ENCODE measurements at regions not wholly inside any gene's neighbourhood (a gene's known extent, or its start where the extent isn't known, plus 50 kb on each side); places are given as distances from the start of the nearest gene placed in this dataset.
A peak's percentile ranks its signal among the peaks of the same experiment; 100 is the strongest.

DNA sequence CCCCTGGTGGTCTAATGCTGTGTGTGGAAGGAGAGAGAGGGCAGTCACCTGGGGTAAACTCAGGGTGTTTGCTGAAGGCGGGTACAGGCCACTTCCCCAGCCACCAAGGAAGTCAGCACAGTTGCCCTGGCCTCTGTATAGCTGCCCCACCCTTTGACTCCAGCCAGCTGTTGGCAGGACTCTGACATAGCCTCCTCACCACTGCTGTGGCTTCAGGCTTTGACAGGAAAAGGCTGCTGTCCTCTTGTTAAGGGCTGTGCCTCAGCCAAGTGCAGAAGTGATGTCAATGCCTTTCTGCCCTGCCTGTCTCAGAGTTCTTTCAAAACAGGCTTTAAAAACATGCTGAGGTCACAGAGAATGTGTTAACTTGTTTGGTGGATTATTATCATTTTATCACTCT is 487.2 kb upstream of the KLF4 start:
- no peak for FAIRE-seq
- TF ChIP-seq POLR2A (IDR thresholded peaks at IDR 0.05; ENCODE audit: low read depth, low read length) = no peak
- DNase-seq (ENCODE audit: insufficient read length, low spot score) = no peak

DNA sequence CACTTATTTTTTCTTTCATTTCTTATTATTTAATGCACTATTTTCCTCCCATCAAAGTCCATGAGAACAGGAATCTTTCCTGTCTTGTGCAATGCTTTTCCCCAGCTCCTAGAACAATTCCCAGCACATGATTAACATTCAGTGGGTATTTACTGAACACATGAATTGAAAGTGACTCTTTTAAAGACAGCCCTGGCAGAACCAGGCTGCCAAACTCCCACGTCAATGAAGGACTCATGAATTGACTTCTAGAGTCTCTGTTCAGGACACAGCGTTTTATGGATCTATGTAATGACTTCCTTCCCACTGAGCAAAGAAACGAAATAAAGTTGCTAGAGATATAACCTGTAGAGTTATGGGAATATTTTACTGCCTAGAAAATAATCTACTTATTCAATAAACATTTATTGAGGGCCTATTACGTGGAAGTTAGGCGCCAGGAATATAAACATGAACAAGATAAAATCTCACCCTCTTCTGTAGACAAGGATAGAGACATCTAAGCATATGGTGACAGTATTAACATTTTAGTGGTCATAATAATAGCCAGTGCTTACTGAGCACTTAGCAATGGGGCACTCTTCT is 485.9 kb upstream of the KLF4 start:
- DNase-seq (ENCODE audit: insufficient read length, low spot score) = no peak
- TF ChIP-seq POLR2A (IDR thresholded peaks at IDR 0.05; ENCODE audit: low read depth, low read length) = no peak
- no peak for FAIRE-seq

DNA sequence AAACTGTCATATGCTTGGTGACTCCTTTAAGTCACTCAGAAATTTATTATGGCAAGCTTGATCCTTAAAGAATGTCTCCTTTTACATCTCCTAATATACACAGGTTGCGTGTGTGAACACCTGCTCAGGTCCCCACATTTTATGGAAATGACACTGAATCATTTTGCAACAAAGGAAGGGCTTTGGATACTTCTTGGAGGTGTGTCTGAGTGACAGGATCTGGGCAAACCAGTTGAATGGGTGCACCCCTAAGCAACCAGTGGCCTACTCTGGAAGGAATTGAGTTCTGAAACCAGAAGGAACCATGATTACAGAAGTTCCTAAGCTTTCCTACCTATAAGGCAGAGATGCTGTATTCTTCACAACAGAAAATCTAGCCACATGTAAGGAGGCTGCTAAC is 483.9 kb upstream of the KLF4 start:
- no peak for FAIRE-seq
- DNase-seq (ENCODE audit: insufficient read length, low spot score) = no peak
- TF ChIP-seq POLR2A (IDR thresholded peaks at IDR 0.05; ENCODE audit: low read depth, low read length) = no peak

DNA sequence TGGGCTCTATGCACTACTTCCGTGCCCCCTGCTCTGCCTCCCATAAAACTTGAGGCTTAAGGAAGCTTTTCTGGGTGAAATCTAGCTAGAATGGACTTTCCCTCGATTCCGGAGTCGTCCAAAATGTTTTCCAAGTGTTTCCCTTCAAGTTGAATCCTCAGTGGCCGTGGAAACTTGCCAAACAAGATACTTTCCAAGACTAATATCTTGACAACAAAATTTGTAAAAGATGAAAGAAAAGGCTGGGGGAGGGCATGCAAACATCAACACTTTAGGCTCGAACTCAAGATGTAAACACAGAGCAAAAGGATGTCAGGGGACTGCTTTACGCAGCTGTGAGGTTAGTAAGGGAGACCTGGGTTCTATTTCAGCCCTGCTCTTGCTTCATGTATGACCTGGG is 482.8 kb upstream of the KLF4 start:
- no peak for TF ChIP-seq POLR2A (IDR thresholded peaks at IDR 0.05; ENCODE audit: low read depth, low read length)
- FAIRE-seq = no peak
- DNase-seq (ENCODE audit: insufficient read length, low spot score) = no peak

DNA sequence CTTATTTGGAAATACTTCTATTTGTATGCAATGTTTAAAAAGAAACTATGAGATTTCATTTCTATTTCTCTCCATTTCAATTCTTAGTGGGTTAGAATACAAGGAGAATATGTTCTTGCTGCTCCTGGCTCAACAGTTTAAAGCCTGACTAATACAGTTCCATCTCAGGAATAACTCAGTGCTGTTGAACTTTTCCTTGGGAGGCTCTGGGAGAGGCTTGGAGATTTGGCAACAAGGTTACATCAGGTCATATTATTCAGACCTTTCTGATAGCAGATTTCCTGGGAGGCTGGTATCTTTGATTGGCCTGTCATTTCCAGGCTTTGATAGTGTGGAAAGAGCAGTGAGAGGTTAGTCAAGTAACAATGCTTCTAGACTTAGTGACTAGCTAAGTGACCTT is 481.7 kb upstream of the KLF4 start:
- FAIRE-seq = no peak
- no peak for DNase-seq (ENCODE audit: insufficient read length, low spot score)
- TF ChIP-seq POLR2A (IDR thresholded peaks at IDR 0.05; ENCODE audit: low read depth, low read length) = no peak

DNA sequence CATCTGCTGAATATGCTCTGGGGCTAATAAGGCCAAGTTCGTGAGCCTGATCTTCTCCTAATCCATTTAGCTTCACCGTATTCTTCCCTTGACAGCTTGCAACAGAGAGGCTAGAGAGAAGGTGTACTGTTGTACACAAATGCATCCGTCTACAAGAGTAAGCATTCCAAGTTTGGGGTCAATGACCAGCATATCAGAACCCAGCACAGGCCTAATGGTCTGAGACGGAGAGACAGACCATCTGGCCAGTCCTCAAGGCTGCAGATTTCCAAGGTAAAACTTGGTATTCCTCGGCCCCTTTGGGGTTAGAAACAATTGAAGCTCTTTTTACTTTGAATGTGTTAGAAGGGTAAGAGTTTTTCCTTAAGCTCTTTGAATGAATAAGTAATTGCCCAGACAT is 481.2 kb upstream of the KLF4 start:
- TF ChIP-seq POLR2A (IDR thresholded peaks at IDR 0.05; ENCODE audit: low read depth, low read length) = no peak
- FAIRE-seq = no peak
- DNase-seq (ENCODE audit: insufficient read length, low spot score) = no peak

DNA sequence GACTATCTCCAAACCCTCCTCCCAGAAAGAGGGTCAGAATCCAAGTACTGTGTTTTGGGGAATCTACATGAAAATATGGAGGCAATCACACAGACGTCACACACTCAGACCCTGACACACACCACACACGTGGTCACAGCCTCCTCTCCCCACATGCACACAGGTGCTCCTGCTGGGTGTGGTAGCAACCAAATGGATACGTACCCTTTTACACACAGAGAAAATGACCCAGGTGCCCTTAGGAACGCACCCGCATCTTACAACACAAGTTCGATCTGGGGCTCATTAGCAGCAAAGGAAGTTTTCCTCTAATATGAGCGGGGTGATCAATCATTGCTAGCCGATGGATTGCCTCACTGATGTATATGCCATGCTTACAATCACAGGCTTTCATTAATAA is 480.2 kb upstream of the KLF4 start:
- no peak for FAIRE-seq
- no peak for TF ChIP-seq POLR2A (IDR thresholded peaks at IDR 0.05; ENCODE audit: low read depth, low read length)
- no peak for DNase-seq (ENCODE audit: insufficient read length, low spot score)

DNA sequence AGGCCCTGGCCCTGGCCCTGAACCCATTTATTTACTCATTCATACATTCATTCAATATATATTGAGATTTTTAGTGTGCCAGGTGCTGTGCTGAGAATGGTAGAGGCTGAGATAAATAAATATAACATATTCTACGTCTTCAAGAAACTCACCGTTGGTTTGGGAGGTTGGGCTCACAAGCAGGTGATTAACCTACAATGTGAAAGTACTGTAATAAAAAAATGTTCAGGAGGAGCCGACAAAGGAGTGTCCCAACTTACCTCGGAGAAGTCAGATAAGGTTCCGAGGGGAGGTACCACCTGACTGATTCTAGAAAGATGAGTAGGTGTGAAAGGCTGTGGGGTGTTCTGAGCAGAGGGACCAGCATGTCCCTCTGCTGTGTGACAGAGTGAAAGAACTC is 479.6 kb upstream of the KLF4 start:
- DNase-seq (ENCODE audit: insufficient read length, low spot score) = no peak
- no peak for FAIRE-seq
- TF ChIP-seq POLR2A (IDR thresholded peaks at IDR 0.05; ENCODE audit: low read depth, low read length) = no peak

DNA sequence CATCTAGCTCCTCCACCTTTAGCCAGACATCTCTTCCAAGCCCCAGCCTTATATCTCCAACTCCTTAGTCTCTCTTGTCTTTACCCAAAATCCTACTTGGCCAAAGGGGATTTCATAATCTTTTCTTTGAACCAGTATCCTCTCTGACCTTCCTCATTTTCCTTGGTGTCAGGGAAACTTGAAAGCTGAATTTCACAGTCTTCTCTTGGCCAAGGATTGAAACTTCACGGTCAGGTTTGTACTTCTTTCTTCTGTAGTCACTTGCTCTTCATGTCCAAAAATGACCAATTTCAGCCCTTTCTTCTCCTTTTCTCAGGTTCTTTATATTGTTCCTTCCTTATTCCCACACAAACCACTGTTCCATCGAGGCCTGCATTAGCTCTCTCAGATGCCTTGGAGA is 473.7 kb upstream of the KLF4 start:
- FAIRE-seq = no peak
- no peak for DNase-seq (ENCODE audit: insufficient read length, low spot score)
- no peak for TF ChIP-seq POLR2A (IDR thresholded peaks at IDR 0.05; ENCODE audit: low read depth, low read length)

DNA sequence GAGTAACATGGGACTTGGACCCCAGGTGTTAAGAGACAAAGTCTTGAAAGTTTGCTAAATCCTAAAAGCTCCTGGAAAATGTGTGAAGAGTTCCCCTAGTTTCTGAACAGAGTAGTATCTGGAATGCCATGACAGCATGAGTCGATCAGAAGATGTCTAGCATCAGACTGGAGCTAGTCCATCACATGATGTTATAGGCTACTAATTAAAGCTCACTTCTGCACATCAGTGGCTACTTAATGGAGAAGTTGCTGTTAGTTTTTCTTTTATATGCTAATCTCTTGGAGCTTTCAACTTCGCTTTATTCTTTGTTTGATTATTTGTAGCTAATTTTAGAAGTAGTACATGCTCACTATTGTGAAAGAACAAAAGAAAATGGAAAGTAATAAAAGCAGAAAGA is 471.3 kb upstream of the KLF4 start:
- DNase-seq (ENCODE audit: insufficient read length, low spot score) = no peak
- no peak for TF ChIP-seq POLR2A (IDR thresholded peaks at IDR 0.05; ENCODE audit: low read depth, low read length)
- peak; percentile 6 for FAIRE-seq

DNA sequence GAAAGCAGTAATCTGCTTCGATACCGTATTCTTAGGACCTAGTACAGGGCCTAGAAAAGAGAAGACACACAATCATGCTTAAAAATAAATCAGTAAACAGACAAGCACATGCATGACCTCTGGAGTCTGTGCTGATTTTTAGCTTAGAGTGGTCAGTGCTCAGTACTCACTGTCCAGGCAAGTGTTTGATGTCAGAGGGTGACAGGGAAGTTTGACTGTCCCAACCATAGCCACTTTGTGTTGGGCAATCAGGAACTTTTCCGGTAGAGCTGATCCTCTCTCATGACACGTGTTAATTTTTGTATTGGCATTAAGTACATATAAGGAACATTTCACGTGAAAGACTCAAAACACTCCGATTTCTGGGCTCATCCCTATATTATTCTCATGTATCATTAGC is 464.7 kb upstream of the KLF4 start:
- FAIRE-seq = peak; percentile 33

DNA sequence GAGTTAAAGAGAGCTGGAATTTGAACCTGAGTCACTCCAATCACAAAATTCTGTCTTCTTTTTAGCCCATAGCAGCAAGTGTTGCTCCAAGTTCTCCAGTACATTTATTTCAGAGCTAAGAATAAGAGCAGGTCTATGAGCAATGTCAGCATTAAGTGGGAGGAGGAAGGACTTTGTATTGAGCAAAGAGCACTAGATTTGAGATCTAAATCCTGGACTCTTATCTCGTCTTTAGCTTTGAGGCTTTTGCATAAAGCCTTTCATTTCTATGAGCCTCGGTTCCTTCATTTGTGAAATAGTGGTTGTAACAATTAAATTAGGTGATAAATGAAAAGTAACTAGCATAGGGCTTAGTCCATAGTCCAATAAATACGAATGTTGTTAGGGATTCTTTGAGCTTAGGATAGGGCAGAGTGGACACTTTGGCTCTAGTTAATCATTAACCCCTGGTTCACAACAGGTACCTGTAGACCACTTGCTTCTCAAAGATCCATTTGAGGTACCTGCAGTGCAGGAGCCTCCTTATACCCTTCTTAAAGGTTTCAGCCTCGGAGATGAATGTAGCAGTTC is 464.1 kb upstream of the KLF4 start:
- no peak for DNase-seq (ENCODE audit: insufficient read length, low spot score)
- TF ChIP-seq POLR2A (IDR thresholded peaks at IDR 0.05; ENCODE audit: low read depth, low read length) = no peak
- FAIRE-seq = no peak

More for the DNA sequence above, 464.7 kb upstream of the KLF4 start:
- no peak for DNase-seq (ENCODE audit: insufficient read length, low spot score)
- TF ChIP-seq POLR2A (IDR thresholded peaks at IDR 0.05; ENCODE audit: low read depth, low read length) = no peak

DNA sequence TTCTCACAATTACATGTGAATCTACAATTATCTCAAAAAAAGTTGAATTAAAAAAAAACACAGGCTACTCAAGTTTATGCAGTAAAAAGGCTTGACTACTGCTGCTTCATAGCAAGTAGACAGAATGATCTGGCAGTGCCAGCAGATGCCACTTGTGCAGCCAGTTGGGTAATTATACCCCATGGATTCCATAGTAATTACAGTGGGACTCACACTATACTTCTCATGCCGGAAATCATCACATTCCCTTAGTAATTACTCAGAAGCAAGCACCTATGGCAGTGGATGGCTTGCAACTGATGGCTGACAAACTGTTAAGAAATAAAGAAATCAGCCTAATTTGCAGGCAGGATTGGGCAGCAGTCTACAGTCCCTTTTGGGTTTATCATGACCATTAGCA is 463.2 kb upstream of the KLF4 start:
- FAIRE-seq = no peak
- TF ChIP-seq POLR2A (IDR thresholded peaks at IDR 0.05; ENCODE audit: low read depth, low read length) = no peak
- DNase-seq (ENCODE audit: insufficient read length, low spot score) = no peak

DNA sequence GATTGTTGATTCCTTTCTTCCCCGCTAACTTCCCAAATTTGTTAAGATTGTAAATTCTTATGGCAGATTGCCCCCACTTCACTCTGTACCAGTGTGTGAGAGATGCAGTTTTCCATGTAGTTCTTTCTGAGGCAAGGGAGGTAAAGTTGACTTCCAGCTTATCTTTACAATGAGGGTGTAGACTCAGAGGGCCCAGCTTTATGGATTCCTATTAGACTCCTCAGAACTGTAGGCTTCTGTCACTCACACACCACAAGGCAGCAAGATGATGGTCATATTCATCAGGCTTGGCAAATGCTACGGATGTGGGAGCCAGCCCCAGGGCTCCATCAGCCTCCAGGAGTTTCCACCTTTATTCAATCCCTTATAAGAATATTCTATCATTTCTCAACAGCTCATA is 461.9 kb upstream of the KLF4 start:
- TF ChIP-seq POLR2A (IDR thresholded peaks at IDR 0.05; ENCODE audit: low read depth, low read length) = no peak
- FAIRE-seq = no peak
- no peak for DNase-seq (ENCODE audit: insufficient read length, low spot score)

DNA sequence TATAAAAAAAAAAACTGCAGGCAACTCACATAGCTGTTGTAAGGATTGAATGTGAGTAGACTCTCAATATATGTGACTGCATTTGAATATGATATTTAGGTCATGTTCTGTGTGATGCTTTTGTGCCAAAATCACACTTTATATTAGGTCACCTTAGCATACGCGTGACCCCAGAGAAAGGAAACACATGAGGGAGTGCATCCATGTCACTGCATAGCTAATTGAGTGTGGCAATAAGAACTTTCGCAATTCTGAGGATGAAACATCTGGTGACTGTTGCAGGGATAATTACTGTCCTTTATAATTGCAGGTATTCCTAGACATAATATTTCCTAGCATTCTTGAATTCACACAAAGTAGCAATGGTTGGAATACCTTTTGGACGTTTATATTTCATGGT is 459.5 kb upstream of the KLF4 start:
- TF ChIP-seq POLR2A (IDR thresholded peaks at IDR 0.05; ENCODE audit: low read depth, low read length) = no peak
- no peak for DNase-seq (ENCODE audit: insufficient read length, low spot score)
- no peak for FAIRE-seq

DNA sequence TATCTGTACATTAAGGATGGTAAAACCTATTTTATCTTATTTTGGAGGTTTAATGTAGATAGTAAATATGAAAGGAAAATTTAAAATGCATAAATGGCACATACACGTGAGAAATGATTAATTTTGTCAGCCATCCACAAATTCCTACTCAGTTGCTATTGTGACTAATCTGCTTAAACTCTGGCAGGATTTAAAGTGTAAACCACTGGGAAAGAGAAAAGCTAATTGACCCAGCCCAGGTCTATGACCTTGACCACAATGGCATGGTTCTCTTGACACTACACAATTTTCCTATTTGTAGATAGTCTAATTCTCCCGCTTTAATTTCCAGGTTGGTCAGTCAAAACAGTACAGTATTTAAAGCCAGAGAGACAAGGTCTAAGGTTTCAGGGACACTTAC is 459.0 kb upstream of the KLF4 start:
- TF ChIP-seq POLR2A (IDR thresholded peaks at IDR 0.05; ENCODE audit: low read depth, low read length) = no peak
- DNase-seq (ENCODE audit: insufficient read length, low spot score) (no peak), FAIRE-seq (peak; percentile 61)

All from H54 (cell line).